ENCODE measurements at regions not wholly inside any gene's neighbourhood (a gene's known extent, or its start where the extent isn't known, plus 50 kb on each side); places are given as distances from the start of the nearest gene placed in this dataset.

GRCh38 chr2:172182624-172183023 lies 79.9 kb upstream of the DLX2 start:
- no peak for ATAC-seq
- no peaks in the 10 kb centered on the region for H3K79me2 ChIP-seq (ENCODE audit: insufficient read depth, low read length)
- no peaks in the 10 kb centered on the region for H3K27me3 ChIP-seq (ENCODE audit: insufficient read depth, low read length)
- intact Hi-C loops (cut with micrococcal nuclease) = no loop called here
- H3K4me3 ChIP-seq (replicated peaks in 1 of 2; ENCODE audit: low read depth in 1 of 2, low read length in 2 of 2) = no peak overlapping the region
- ChIA-PET POLR2A (no interaction called here), RAD21 (ENCODE audit: low non-redundant PET in 1 of 2, low total read pairs in 2 of 2, uncharacterized antibody in 2 of 2, unreplicated experiment in 2 of 2) (interaction anchor here in 1 of 2 experiments (0.7 kb wide), 1 partner anchor 131 kb away, joined by 3 read pairs; no protein-coding TSS in a partner anchor), CTCF (no interaction called here)
- H3K27ac ChIP-seq (ENCODE audit: low read depth, low read length) = no peak overlapping the region
- peak overlapping the region; percentile 92 for H2AFZ ChIP-seq (ENCODE audit: low read depth, low read length, poor library complexity, severe bottlenecking)
- H3K4me2 ChIP-seq (ENCODE audit: low read length) = no peak overlapping the region
- no peak overlapping the region for H3K9ac ChIP-seq (ENCODE audit: low read length)
- peaks cover 4 to 6% of the 10 kb centered on the region in 2 experiments; a peak in 1 of 4 replicates for H3K9me3 ChIP-seq (ENCODE audit: control insufficient read depth in 1 of 2, insufficient read depth in 1 of 2, low read depth in 1 of 2, low read length in 2 of 2)
- H4K20me1 ChIP-seq (ENCODE audit: insufficient read depth) = no peaks in the 10 kb centered on the region
- peaks cover 5 to 23% of the 10 kb centered on the region in 2 experiments; a peak in 3 of 4 replicates for H3K4me1 ChIP-seq (ENCODE audit: control insufficient read depth in 1 of 2, insufficient read depth in 2 of 2, low read length in 2 of 2)
- TF ChIP-seq EZH2 (IDR thresholded peaks at IDR 0.05) (no peak), EGR1 (IDR thresholded peaks at IDR 0.05; ENCODE audit: low read depth) (no peak), ZNF274 (IDR thresholded peaks at IDR 0.05; ENCODE audit: low read depth, low read length) (no peak), SIN3A (IDR thresholded peaks at IDR 0.05; ENCODE audit: low read depth) (no peak), MAX (IDR thresholded peaks at IDR 0.05) (no peak), ZFX (IDR thresholded peaks at IDR 0.05) (no peak), ZBTB33 (IDR thresholded peaks at IDR 0.05; ENCODE audit: extremely low read depth, insufficient replicate concordance, low read length) (no peak), REST (IDR thresholded peaks at IDR 0.05; ENCODE audit: low read depth) (no peak), ATF3 (IDR thresholded peaks at IDR 0.05) (peak; percentile 70; the same call in 1 of the 2 replicates), SRF (IDR thresholded peaks at IDR 0.05; ENCODE audit: low read depth) (no peak), ELF1 (IDR thresholded peaks at IDR 0.05; ENCODE audit: borderline replicate concordance, low read depth) (no peak), CEBPB (IDR thresholded peaks at IDR 0.05; ENCODE audit: low read depth) (peak; percentile 78)
- no TSS peak for BruUV-seq (replicated peaks)
- no peaks in the 10 kb centered on the region for H3K9me2 ChIP-seq (ENCODE audit: insufficient read depth)
- no peak for DNase-seq (ENCODE audit: low read depth, low spot score)
- H3K36me3 ChIP-seq (ENCODE audit: control insufficient read depth in 1 of 2, insufficient read depth in 2 of 2, low read length in 2 of 2) = no peaks in the 10 kb centered on the region

All from HCT116 (cell line).